ENCODE measurements at regions not wholly inside any gene's neighbourhood (a gene's known extent, or its start where the extent isn't known, plus 50 kb on each side); places are given as distances from the start of the nearest gene placed in this dataset.
"Not testable (repeated sequence)": the region's sequence is repeated elsewhere in the genome, so short reads cannot be mapped to it uniquely, and the experiment has no call there.

GRCh38 chr1:120542940-120543339, 128.1 kb downstream of the NBPF8 start:
- not testable (repeated sequence) for H3K4me3 ChIP-seq (ENCODE audit: low read depth, low read length); DNase-seq (ENCODE audit: low read depth)

- DNase-seq (ENCODE audit: low read depth); H3K4me3 ChIP-seq (ENCODE audit: low read depth, low read length): not testable (repeated sequence)
- TF ChIP-seq, protein P1, sequence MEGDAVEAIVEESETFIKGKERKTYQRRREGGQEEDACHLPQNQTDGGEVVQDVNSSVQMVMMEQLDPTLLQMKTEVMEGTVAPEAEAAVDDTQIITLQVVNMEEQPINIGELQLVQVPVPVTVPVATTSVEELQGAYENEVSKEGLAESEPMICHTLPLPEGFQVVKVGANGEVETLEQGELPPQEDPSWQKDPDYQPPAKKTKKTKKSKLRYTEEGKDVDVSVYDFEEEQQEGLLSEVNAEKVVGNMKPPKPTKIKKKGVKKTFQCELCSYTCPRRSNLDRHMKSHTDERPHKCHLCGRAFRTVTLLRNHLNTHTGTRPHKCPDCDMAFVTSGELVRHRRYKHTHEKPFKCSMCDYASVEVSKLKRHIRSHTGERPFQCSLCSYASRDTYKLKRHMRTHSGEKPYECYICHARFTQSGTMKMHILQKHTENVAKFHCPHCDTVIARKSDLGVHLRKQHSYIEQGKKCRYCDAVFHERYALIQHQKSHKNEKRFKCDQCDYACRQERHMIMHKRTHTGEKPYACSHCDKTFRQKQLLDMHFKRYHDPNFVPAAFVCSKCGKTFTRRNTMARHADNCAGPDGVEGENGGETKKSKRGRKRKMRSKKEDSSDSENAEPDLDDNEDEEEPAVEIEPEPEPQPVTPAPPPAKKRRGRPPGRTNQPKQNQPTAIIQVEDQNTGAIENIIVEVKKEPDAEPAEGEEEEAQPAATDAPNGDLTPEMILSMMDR (IDR thresholded peaks at IDR 0.05; ENCODE audit: insufficient read depth, low read depth, low read length, missing control alignments): peak; percentile 41
Measured at GRCh38 chr1:120544434-120544833, 129.6 kb downstream of the NBPF8 start.

DNA sequence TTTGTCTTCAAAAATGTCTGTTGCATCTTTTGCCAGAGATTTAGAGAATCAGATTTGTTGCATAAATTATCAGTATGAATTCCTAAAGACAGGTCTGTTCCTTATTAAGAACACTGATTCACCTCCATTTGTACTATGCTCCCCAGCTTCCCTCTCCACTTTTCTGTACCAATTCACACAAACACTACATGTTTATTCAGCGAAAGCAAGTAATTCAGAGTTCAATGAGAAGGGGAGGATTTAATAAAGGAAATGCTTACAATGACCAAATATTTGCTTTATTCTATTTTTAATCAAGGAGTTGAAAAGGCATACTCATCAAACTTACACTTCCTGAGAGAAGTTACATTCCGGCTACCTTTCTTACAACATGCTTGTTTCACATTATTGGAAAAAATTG, 135.5 kb downstream of the NBPF8 start:
- H3K4me3 ChIP-seq (ENCODE audit: low read depth, low read length); DNase-seq (ENCODE audit: low read depth): not testable (repeated sequence)

- not testable (repeated sequence) for DNase-seq (ENCODE audit: low read depth)
Measured at GRCh38 chr1:120552190-120552589, 137.4 kb downstream of the NBPF8 start.

GRCh38 chr1:120557605-120558302, 142.9 kb downstream of the NBPF8 start:
- H3K4me3 ChIP-seq (ENCODE audit: low read depth, low read length): peak overlapping the region; percentile 52
- peak; percentile 0 for DNase-seq (ENCODE audit: low read depth)

More at GRCh38 chr1:120552190-120552589, 137.4 kb downstream of the NBPF8 start:
- H3K4me3 ChIP-seq (ENCODE audit: low read depth, low read length): not testable (repeated sequence)

DNA sequence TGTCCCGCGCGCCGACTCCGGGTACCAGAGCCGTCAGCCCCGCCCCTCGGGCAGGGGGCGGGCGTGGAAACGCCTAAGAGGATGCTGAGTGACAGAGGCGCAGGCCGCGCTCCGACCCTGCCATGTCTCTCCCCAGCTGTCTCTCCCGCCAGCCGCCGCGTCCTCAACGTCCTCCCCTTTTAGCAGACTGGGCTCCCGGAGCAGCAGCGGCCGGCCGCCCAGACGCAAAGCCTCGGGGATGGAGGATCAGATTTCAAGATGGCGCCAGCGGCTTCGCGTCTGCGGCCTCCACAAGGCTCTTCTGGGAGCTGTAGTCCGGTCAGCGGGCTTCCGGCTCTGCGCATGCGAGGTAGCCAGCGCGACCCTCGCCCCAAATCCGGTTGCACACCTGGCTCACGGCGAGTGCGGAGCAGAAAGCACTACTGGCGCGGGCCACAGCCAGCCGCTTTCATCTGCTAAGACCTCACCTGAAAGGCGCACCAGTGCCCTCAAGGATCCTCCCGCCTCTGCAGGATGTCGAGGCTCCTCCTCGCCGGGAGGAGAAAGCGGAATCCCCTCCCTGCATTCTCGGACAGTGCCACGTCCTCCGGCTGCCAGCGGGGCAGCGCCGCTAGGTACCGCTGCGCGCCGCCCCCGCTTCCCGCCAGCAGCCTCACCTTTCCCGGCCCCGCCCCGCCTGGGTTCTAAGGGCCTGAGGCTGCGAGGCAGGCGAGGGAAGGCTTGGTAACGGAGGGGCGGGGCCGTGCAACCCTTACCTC, 143.6 kb downstream of the NBPF8 start:
- peak overlapping the region; percentile 39 for H3K4me3 ChIP-seq (ENCODE audit: low read depth, low read length)
- peak; percentile 66 for DNase-seq (ENCODE audit: low read depth)

DNA sequence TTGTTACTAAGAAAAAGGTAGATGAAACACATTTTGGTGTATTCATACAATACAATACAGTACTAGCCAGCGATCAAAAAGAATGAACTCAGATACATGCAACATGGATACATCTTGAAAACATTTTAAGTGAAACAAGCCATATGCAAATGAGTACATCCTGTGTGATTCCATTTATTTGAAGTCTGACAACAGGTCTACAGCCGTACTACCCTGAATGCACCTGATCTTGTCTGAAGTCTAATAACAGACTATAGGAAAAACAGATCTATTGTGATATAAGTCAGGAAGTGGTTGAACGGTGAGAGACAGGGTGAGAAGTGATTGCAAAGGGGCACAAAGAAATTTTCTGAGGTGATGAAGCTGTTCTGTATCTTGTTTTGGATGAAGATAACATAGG, 146.9 kb downstream of the NBPF8 start:
- DNase-seq (ENCODE audit: low read depth): peak; percentile 14
- H3K4me3 ChIP-seq (ENCODE audit: low read depth, low read length): not testable (repeated sequence)

DNA sequence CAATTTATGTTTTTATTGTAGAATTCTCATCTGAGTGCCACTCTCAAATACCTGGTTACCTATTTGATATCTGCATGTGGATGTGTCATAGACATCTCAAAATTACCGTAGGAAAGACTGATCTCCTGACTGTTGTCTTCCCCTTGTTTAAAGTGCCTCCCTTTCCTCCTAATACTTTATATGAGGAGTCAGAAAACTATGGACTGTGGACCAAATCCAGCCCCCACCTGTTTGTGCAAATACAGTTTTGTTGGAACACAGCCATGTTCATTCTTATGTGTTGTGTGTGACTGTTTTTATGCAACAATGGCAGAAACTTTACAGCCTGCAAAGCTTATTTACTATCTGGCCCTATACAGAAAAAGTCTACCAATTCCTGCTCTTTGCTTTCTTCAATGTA, 150.6 kb downstream of the NBPF8 start:
- H3K4me3 ChIP-seq (ENCODE audit: low read depth, low read length); DNase-seq (ENCODE audit: low read depth): not testable (repeated sequence)

- H3K4me3 ChIP-seq (ENCODE audit: low read depth, low read length); DNase-seq (ENCODE audit: low read depth): not testable (repeated sequence)
Measured at GRCh38 chr1:120567620-120568019, 152.8 kb downstream of the NBPF8 start.

GRCh38 chr1:120575201-120575600, 148.5 kb upstream of the NBPF26 start:
- DNase-seq (ENCODE audit: low read depth); H3K4me3 ChIP-seq (ENCODE audit: low read depth, low read length): not testable (repeated sequence)

- not testable (repeated sequence) for DNase-seq (ENCODE audit: low read depth); H3K4me3 ChIP-seq (ENCODE audit: low read depth, low read length)
Measured at GRCh38 chr1:120582135-120582534, 141.6 kb upstream of the NBPF26 start.

GRCh38 chr1:120586053-120586452, 137.7 kb upstream of the NBPF26 start:
- not testable (repeated sequence) for DNase-seq (ENCODE audit: low read depth); H3K4me3 ChIP-seq (ENCODE audit: low read depth, low read length)

DNA sequence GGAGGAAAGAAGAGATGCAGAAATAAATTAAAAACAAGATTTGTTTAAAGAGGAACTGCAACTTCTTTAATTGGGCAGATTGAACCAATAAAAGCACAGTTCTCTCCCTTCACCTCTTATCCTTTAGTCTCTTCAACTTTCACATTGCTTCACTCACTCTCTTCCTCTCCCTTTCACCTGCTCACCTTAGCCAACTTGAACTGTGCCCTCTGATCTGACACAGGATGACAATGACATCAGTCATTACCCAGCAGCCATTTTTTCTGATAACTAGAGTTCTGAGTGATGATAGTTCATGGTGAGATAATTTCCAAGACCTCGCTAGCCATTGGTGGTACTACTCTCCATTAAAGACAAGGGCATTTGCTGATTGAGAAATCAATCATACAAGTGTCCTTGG, 134.9 kb upstream of the NBPF26 start:
- H3K4me3 ChIP-seq (ENCODE audit: low read depth, low read length); DNase-seq (ENCODE audit: low read depth): not testable (repeated sequence)

DNA sequence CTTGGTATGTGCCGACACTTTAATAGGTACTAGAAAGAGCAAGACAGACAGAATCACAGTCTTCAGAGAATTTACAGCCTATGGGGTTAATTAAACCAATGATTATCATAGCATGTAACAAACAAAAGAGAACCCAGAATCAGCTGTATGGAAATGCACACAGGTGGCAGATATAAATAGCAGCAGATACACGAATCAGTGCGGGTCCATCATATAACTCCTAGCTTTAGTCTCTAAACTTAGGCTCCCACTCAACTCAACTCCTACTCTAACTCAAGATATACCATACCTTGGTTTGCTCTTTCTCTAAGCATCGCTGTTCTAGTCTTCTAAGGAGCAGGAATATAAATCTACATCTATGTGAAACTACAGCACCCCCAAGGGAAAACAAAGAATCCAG, 132.0 kb upstream of the NBPF26 start:
- not testable (repeated sequence) for DNase-seq (ENCODE audit: low read depth)

DNA sequence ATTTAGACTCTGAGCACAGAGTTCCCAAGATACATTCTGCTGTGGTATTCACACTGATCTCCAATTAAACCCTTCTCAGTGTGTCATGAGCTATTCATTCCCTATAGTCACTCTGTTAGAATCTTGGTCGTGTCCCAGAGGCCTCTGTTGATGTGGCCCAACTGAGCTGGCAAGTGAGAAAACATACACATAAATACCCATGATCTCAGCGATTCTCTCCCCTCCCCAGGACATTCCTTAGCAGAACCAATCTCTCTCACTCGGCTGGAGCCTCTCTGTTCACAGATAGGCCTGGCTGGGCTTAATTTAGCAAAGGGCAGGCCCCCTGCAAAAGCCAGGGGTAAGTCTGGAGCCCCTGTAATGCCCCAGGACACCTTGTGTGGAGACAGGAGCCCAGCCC, 130.8 kb upstream of the NBPF26 start:
- not testable (repeated sequence) for H3K4me3 ChIP-seq (ENCODE audit: low read depth, low read length); DNase-seq (ENCODE audit: low read depth)

More for the DNA sequence above, 132.0 kb upstream of the NBPF26 start:
- H3K4me3 ChIP-seq (ENCODE audit: low read depth, low read length): not testable (repeated sequence)

GRCh38 chr1:120593648-120594047, 130.1 kb upstream of the NBPF26 start:
- DNase-seq (ENCODE audit: low read depth); H3K4me3 ChIP-seq (ENCODE audit: low read depth, low read length): not testable (repeated sequence)

GRCh38 chr1:120598331-120598951, 125.3 kb upstream of the NBPF26 start:
- not testable (repeated sequence) for DNase-seq (ENCODE audit: low read depth); H3K4me3 ChIP-seq (ENCODE audit: low read depth, low read length)

GRCh38 chr1:120599511-120599910, 124.2 kb upstream of the NBPF26 start:
- not testable (repeated sequence) for DNase-seq (ENCODE audit: low read depth); H3K4me3 ChIP-seq (ENCODE audit: low read depth, low read length)
